ENCODE measurements at regions not wholly inside any gene's neighbourhood (a gene's known extent, or its start where the extent isn't known, plus 50 kb on each side); places are given as distances from the start of the nearest gene placed in this dataset.
A peak's percentile ranks its signal among the peaks of the same experiment; 100 is the strongest.

GRCh38 chr2:205860885-205861284 lies 178.6 kb downstream of the NRP2 start:
- DNase-seq, result peak; percentile 35

GRCh38 chr2:205860181-205860580 lies 177.9 kb downstream of the NRP2 start:
- no peak for DNase-seq

- peak; percentile 85 for DNase-seq
Observed at GRCh38 chr2:205858881-205859441, 176.7 kb downstream of the NRP2 start.

- no peak for DNase-seq
Observed at GRCh38 chr2:205858275-205858674, 176.0 kb downstream of the NRP2 start.

GRCh38 chr2:205857520-205858237 lies 175.4 kb downstream of the NRP2 start:
- DNase-seq, result no peak

- no peak for DNase-seq
Observed at GRCh38 chr2:205852457-205852856, 170.2 kb downstream of the NRP2 start.

GRCh38 chr2:205850611-205851010 lies 168.3 kb downstream of the NRP2 start:
- DNase-seq, result no peak

- no peak for DNase-seq
Observed at GRCh38 chr2:205850132-205850531, 167.8 kb downstream of the NRP2 start.

- DNase-seq, result no peak
Observed at GRCh38 chr2:205849136-205849535, 166.8 kb downstream of the NRP2 start.

- no peak for DNase-seq
Observed at GRCh38 chr2:205848601-205849000, 166.3 kb downstream of the NRP2 start.

All from RPMI8226 (cell line).